Activated naive CD4-positive, alpha-beta T cell treated with anti-CD3 and anti-CD28 coated beads for 36 hours (primary cell): ENCODE measurements at regions not wholly inside any gene's neighbourhood (a gene's known extent, or its start where the extent isn't known, plus 50 kb on each side); places are given as distances from the start of the nearest gene placed in this dataset.
"Not testable (repeated sequence)": the region's sequence is repeated elsewhere in the genome, so short reads cannot be mapped to it uniquely, and the experiment has no call there.

ENCODE experiments used
- CTCF ChIA-PET: fragments of 350-600 bp; sonication (Branson Sonifier 250); formaldehyde crosslinking; loops from one replicate; lab custom pipeline; 2021; ENCODE audit warnings: antibody characterized with exemption; lab: Charles Lee
- DNase-seq: peaks from one replicate; pipeline ENCODE4 v3.0.0-alpha.2; 2020
- H3K27ac Mint-ChIP-seq: one replicate; pipeline ENCODE4 v1.8.0; 2021; ENCODE audit warnings: mild to moderate bottlenecking, mixed read lengths
- H3K27me3 Mint-ChIP-seq: one replicate; pipeline ENCODE4 v1.8.0; 2021; ENCODE audit warnings: low read depth, mixed read lengths
- H3K36me3 Mint-ChIP-seq: one replicate; pipeline ENCODE4 v1.8.0; 2021; ENCODE audit warnings: low read depth, mixed read lengths
- H3K4me1 Mint-ChIP-seq: one replicate; pipeline ENCODE4 v1.8.0; 2021; ENCODE audit warnings: low read depth, mixed read lengths
- H3K4me3 Mint-ChIP-seq: one replicate; pipeline ENCODE4 v1.8.0; 2021; ENCODE audit warnings: mild to moderate bottlenecking, moderate library complexity, mixed read lengths
- H3K9me3 Mint-ChIP-seq: one replicate; pipeline ENCODE4 v1.8.0; 2021; ENCODE audit warnings: mixed read lengths
- intact Hi-C: fragments of 100-400 bp; cut with micrococcal nuclease; formaldehyde crosslinking; loops from one replicate; pipeline ENCODE4 v1.15.1; 2023

GRCh38 chr5:82549263-82549662 lies 271.1 kb upstream of the RPS23 start:
- Mint-ChIP-seq H3K4me1 (no peaks in the 10 kb centered on the region), H3K36me3 (no peaks in the 10 kb centered on the region), H3K27ac (no peak overlapping the region), H3K9me3 (no peaks in the 10 kb centered on the region), H3K4me3 (no peak overlapping the region), H3K27me3 (peaks cover 5% of the 10 kb centered on the region)
- no peak for DNase-seq
- CTCF ChIA-PET = no interaction called here
- intact Hi-C loops = no loop called here

- Mint-ChIP-seq H3K27me3 (peaks cover 2% of the 10 kb centered on the region), H3K9me3 (no peaks in the 10 kb centered on the region), H3K36me3 (no peaks in the 10 kb centered on the region)
Measured at GRCh38 chr5:82544004-82544403, 265.9 kb upstream of the RPS23 start.

GRCh38 chr5:82540301-82540700 lies 262.1 kb upstream of the RPS23 start:
- H3K36me3 Mint-ChIP-seq = no peaks in the 10 kb centered on the region
- CTCF ChIA-PET = no interaction called here
- H3K4me1 Mint-ChIP-seq = no peaks in the 10 kb centered on the region
- intact Hi-C loops = loop anchor here (2.0 kb wide), 1 partner anchor 62 kb away; no protein-coding TSS in a partner anchor
- H3K9me3 Mint-ChIP-seq = no peaks in the 10 kb centered on the region
- DNase-seq = no peak
- no peak overlapping the region for H3K27ac Mint-ChIP-seq
- H3K27me3 Mint-ChIP-seq = peaks cover 7% of the 10 kb centered on the region
- H3K4me3 Mint-ChIP-seq = no peak overlapping the region

More at GRCh38 chr5:82544004-82544403, 265.9 kb upstream of the RPS23 start:
- CTCF ChIA-PET = no interaction called here
- DNase-seq = no peak
- intact Hi-C loops = no loop called here
- no peak overlapping the region for H3K27ac Mint-ChIP-seq
- H3K4me1 Mint-ChIP-seq = no peaks in the 10 kb centered on the region
- no peak overlapping the region for H3K4me3 Mint-ChIP-seq

GRCh38 chr5:82538339-82539034 lies 260.3 kb upstream of the RPS23 start:
- no peak for DNase-seq
- no peaks in the 10 kb centered on the region for H3K36me3 Mint-ChIP-seq
- no peaks in the 10 kb centered on the region for H3K9me3 Mint-ChIP-seq
- intact Hi-C loops = no loop called here
- peaks cover 7% of the 10 kb centered on the region for H3K27me3 Mint-ChIP-seq
- H3K27ac Mint-ChIP-seq = no peak overlapping the region
- no peak overlapping the region for H3K4me3 Mint-ChIP-seq
- H3K4me1 Mint-ChIP-seq = no peaks in the 10 kb centered on the region
- CTCF ChIA-PET = interaction anchor here (0.6 kb wide), 1 partner anchor 255 kb away, joined by 3 read pairs; no protein-coding TSS in a partner anchor

GRCh38 chr5:82537687-82538306 lies 259.6 kb upstream of the RPS23 start:
- H3K4me1 Mint-ChIP-seq = no peaks in the 10 kb centered on the region
- intact Hi-C loops = no loop called here
- H3K27ac Mint-ChIP-seq = no peak overlapping the region
- no peak for DNase-seq
- no peaks in the 10 kb centered on the region for H3K36me3 Mint-ChIP-seq
- CTCF ChIA-PET = no interaction called here
- no peak overlapping the region for H3K4me3 Mint-ChIP-seq
- peaks cover 7% of the 10 kb centered on the region for H3K27me3 Mint-ChIP-seq
- H3K9me3 Mint-ChIP-seq = no peaks in the 10 kb centered on the region

GRCh38 chr5:82534986-82535385 lies 256.8 kb upstream of the RPS23 start:
- DNase-seq = no peak
- CTCF ChIA-PET = no interaction called here
- Mint-ChIP-seq H3K4me3 (no peak overlapping the region), H3K27me3 (peaks cover 7% of the 10 kb centered on the region), H3K9me3 (no peaks in the 10 kb centered on the region), H3K4me1 (no peaks in the 10 kb centered on the region), H3K27ac (no peak overlapping the region), H3K36me3 (no peaks in the 10 kb centered on the region)
- intact Hi-C loops = no loop called here

- DNase-seq, H3K4me1 Mint-ChIP-seq, intact Hi-C loops, H3K9me3 Mint-ChIP-seq, H3K27ac Mint-ChIP-seq, H3K4me3 Mint-ChIP-seq, CTCF ChIA-PET, H3K36me3 Mint-ChIP-seq, H3K27me3 Mint-ChIP-seq: not testable (repeated sequence)
Measured at GRCh38 chr5:82532075-82532474, 253.9 kb upstream of the RPS23 start.

- Mint-ChIP-seq H3K27me3 (peaks cover 3% of the 10 kb centered on the region), H3K4me1 (peaks cover 6% of the 10 kb centered on the region), H3K36me3 (no peaks in the 10 kb centered on the region), H3K27ac (no peak overlapping the region), H3K4me3 (no peak overlapping the region), H3K9me3 (peaks cover 3% of the 10 kb centered on the region)
- CTCF ChIA-PET = no interaction called here
- no peak for DNase-seq
- intact Hi-C loops = no loop called here
Measured at GRCh38 chr5:82526540-82526939, 248.4 kb upstream of the RPS23 start.

GRCh38 chr5:82525626-82526025 lies 247.5 kb upstream of the RPS23 start:
- Mint-ChIP-seq H3K4me1 (peaks cover 6% of the 10 kb centered on the region), H3K9me3 (peaks cover 3% of the 10 kb centered on the region), H3K4me3 (no peak overlapping the region), H3K36me3 (no peaks in the 10 kb centered on the region), H3K27me3 (peaks cover 3% of the 10 kb centered on the region), H3K27ac (no peak overlapping the region)
- CTCF ChIA-PET = interaction anchor here (0.8 kb wide), 1 partner anchor 175 kb away, joined by 3 read pairs; no protein-coding TSS in a partner anchor
- intact Hi-C loops = no loop called here
- DNase-seq = no peak

GRCh38 chr5:82523633-82524032 lies 245.5 kb upstream of the RPS23 start:
- H3K27ac Mint-ChIP-seq = no peak overlapping the region
- CTCF ChIA-PET = interaction anchor here (0.6 to 0.7 kb wide), 2 partner anchors 173 to 983 kb away, joined by 3 to 5 read pairs; no protein-coding TSS in a partner anchor
- no peaks in the 10 kb centered on the region for H3K36me3 Mint-ChIP-seq
- peaks cover 3% of the 10 kb centered on the region for H3K9me3 Mint-ChIP-seq
- H3K4me1 Mint-ChIP-seq = peaks cover 6% of the 10 kb centered on the region
- H3K27me3 Mint-ChIP-seq = peaks cover 3% of the 10 kb centered on the region
- no peak for DNase-seq
- H3K4me3 Mint-ChIP-seq = no peak overlapping the region
- intact Hi-C loops = no loop called here

GRCh38 chr5:82522897-82523296 lies 244.7 kb upstream of the RPS23 start:
- no peak overlapping the region for H3K4me3 Mint-ChIP-seq
- H3K4me1 Mint-ChIP-seq = peaks cover 6% of the 10 kb centered on the region
- no peaks in the 10 kb centered on the region for H3K36me3 Mint-ChIP-seq
- CTCF ChIA-PET = interaction anchor here (0.7 kb wide), 1 partner anchor 172 kb away, joined by 3 read pairs; no protein-coding TSS in a partner anchor
- H3K9me3 Mint-ChIP-seq = no peaks in the 10 kb centered on the region
- no peak for DNase-seq
- no peak overlapping the region for H3K27ac Mint-ChIP-seq
- intact Hi-C loops = no loop called here
- peaks cover under 1% of the 10 kb centered on the region for H3K27me3 Mint-ChIP-seq

- H3K36me3 Mint-ChIP-seq = no peaks in the 10 kb centered on the region
Measured at GRCh38 chr5:82521431-82522051, 243.4 kb upstream of the RPS23 start.

More at GRCh38 chr5:82521431-82522051, 243.4 kb upstream of the RPS23 start:
- intact Hi-C loops = no loop called here
- Mint-ChIP-seq H3K9me3 (no peaks in the 10 kb centered on the region), H3K4me1 (peaks cover 4% of the 10 kb centered on the region), H3K27ac (no peak overlapping the region), H3K4me3 (no peak overlapping the region), H3K27me3 (no peaks in the 10 kb centered on the region)
- DNase-seq = no peak
- CTCF ChIA-PET = no interaction called here
